Coronary artery (tissue), 2 donors: ENCODE measurements at regions not wholly inside any gene's neighbourhood (a gene's known extent, or its start where the extent isn't known, plus 50 kb on each side); places are given as distances from the start of the nearest gene placed in this dataset.

Experiments
- DNase-seq: peaks from one replicate; pipeline ENCODE4 v3.0.0-alpha.2; 2017; ENCODE audit warnings: low spot score
- H3K27ac ChIP-seq, 2 donors: fragments of 200-600 bp; sonication (generic); one replicate each; pipeline ENCODE4 v1.5.1; 2016 to 2019
- H3K4me3 ChIP-seq: fragments of 200-600 bp; sonication (generic); 2 replicates; pipeline ENCODE4 v1.5.1; 2016; ENCODE audit warnings: mild to moderate bottlenecking, moderate library complexity
- TF ChIP-seq, protein P1 (sequence below): fragments of 200-600 bp; sonication (generic); IDR thresholded peaks from one replicate; pipeline ENCODE4 v1.5.1; 2019; ENCODE audit warnings: antibody characterized with exemption

- Histone ChIP-seq H3K27ac (no peak overlapping the region), H3K4me3 (no peak overlapping the region)
These were observed 134.6 kb upstream of the ZEB2 start for GRCh38 chr2:144654523-144654922.

DNA sequence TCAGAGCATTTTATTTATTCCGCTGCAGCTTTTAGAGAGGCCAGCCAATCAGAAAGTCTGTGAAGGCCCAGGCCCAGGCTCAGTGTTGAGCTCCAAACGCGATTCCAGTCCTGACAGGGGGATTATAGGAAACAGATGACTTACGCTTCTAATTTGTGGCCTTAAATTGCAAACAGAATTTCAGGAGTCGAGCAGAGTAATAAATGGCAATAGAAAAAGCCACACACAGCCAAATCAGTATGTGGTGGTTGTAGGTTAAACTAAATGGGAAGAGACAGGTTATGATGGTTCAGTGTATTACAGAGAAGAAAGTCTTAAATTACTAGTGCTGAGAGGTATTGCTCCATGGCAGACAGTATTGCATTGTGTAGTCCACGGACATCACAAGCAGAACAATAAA is 131.0 kb upstream of the ZEB2 start:
- no peak overlapping the region for H3K4me3 ChIP-seq
- no peak overlapping the region for H3K27ac ChIP-seq
- TF ChIP-seq, protein P1, sequence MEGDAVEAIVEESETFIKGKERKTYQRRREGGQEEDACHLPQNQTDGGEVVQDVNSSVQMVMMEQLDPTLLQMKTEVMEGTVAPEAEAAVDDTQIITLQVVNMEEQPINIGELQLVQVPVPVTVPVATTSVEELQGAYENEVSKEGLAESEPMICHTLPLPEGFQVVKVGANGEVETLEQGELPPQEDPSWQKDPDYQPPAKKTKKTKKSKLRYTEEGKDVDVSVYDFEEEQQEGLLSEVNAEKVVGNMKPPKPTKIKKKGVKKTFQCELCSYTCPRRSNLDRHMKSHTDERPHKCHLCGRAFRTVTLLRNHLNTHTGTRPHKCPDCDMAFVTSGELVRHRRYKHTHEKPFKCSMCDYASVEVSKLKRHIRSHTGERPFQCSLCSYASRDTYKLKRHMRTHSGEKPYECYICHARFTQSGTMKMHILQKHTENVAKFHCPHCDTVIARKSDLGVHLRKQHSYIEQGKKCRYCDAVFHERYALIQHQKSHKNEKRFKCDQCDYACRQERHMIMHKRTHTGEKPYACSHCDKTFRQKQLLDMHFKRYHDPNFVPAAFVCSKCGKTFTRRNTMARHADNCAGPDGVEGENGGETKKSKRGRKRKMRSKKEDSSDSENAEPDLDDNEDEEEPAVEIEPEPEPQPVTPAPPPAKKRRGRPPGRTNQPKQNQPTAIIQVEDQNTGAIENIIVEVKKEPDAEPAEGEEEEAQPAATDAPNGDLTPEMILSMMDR = no peak
- DNase-seq = no peak

More at GRCh38 chr2:144654523-144654922, 134.6 kb upstream of the ZEB2 start:
- TF ChIP-seq, protein P1 = no peak
- DNase-seq = no peak

GRCh38 chr2:144648837-144649465 is 129.0 kb upstream of the ZEB2 start:
- Histone ChIP-seq H3K4me3 (no peak overlapping the region), H3K27ac (no peak overlapping the region)
- TF ChIP-seq, protein P1 = no peak
- DNase-seq = no peak

DNA sequence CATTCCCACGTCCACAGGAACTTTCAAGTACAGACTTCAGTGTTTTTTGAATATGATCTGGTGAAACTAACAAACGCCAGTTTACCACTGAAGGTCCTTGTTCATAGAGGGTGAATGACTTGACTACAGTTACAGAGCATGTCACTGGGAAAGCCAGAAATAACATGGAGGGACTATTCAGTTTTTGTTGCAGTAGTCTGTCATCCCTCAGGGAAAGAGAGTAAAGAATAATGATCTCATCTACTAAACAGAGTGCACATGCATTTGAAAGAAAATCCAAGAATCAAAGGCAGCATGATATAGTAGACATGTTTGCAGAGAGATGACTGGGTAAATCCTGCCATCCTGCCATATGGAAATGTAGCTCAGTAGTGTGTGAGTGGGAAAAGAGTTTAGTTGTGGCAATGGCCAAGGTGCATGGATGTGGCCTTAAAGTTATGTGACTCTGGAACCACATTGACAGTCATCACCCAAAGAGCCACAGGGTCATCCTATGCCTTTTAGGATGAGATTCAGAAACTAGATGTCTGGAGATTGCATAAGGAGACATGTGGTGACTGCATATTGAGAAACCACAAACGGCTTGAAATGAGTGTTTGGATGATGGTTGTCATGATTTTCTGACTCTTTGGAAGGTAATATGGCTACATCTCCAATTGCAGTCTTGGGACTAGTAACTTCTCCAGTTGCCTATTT is 125.3 kb upstream of the ZEB2 start:
- no peak overlapping the region for H3K27ac ChIP-seq
- DNase-seq = no peak
- TF ChIP-seq, protein P1 = no peak

GRCh38 chr2:144644549-144644948 is 124.6 kb upstream of the ZEB2 start:
- DNase-seq = no peak
- TF ChIP-seq, protein P1 = no peak
- Histone ChIP-seq H3K27ac (no peak overlapping the region), H3K4me3 (no peak overlapping the region)

More for the DNA sequence above, 125.3 kb upstream of the ZEB2 start:
- H3K4me3 ChIP-seq = no peak overlapping the region

DNA sequence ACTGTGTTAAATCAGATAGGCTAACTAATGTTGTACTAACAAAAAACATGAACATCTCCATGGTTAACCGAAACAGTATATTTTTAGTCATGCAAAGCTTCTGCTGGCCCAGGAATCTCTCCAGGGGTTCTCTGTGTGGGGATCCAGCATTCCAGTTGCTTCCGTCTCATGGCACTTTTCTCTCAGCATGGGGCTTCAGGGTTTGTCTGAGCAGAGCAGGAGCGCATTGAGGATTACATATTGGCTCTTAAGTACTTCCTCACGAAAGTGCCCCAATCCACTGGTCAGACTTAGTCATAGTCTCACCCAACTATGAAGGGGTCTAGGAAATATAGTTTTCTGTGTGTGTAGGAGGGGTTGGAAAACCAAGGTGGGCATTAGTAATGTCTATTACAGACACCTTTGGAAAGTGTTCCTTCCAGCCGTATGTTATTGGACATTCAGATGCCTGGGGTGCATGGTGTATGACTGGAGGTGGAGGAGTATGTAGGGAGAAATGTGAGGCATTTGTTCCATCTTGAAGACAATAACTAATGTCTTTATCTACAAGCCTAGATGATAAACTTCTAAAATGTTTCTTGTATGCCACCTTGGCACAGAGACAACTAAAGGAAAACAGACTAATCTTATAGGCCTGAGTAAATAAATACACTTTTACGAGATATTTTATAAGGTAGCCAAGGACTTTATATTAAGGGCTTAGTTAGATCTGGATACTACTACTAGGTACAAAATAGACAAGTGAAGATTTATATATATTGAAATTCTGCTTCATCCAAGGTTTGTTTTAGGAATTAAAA is 123.8 kb upstream of the ZEB2 start:
- TF ChIP-seq, protein P1 = no peak
- DNase-seq = no peak

More for the DNA sequence above, 123.8 kb upstream of the ZEB2 start:
- no peak overlapping the region for H3K4me3 ChIP-seq
- H3K27ac ChIP-seq = no peak overlapping the region
